Testis (tissue), 2 donors: ENCODE measurements at regions not wholly inside any gene's neighbourhood (a gene's known extent, or its start where the extent isn't known, plus 50 kb on each side); places are given as distances from the start of the nearest gene placed in this dataset.
"Not testable (repeated sequence)": the region's sequence is repeated elsewhere in the genome, so short reads cannot be mapped to it uniquely, and the experiment has no call there.

Source experiments
- CTCF ChIP-seq, 3 experiments: fragments of 450-650 bp in 2 of 3; fragments of 200-600 bp in 1 of 3; sonication (generic) in 1 of 3; IDR thresholded peaks; one replicate each; pipeline ENCODE4 v1.5.1; 2016 to 2019; ENCODE audit warnings: antibody characterized with exemption in 3 of 3, mild to moderate bottlenecking in 2 of 3, moderate library complexity in 1 of 3
- POLR2A ChIP-seq: fragments of 450-650 bp; IDR thresholded peaks from one replicate; pipeline ENCODE4 v1.6.1; 2017; ENCODE audit warnings: antibody characterized with exemption, mild to moderate bottlenecking, moderate library complexity

GRCh38 chr22:22795639-22796038, 92.0 kb upstream of the IGLL5 start:
- TF ChIP-seq CTCF (IDR thresholded peaks at IDR 0.05); POLR2A: not testable (repeated sequence)
